ENCODE measurements at regions not wholly inside any gene's neighbourhood (a gene's known extent, or its start where the extent isn't known, plus 50 kb on each side); places are given as distances from the start of the nearest gene placed in this dataset.

GRCh38 chr3:83500422-83500821, 1458.4 kb upstream of the CADM2 start:
- no peak for FAIRE-seq
- no peak for TF ChIP-seq PAX5 (IDR thresholded peaks at IDR 0.05; ENCODE audit: insufficient read depth, low read length, severe bottlenecking)
- TF ChIP-seq TAF1 (IDR thresholded peaks at IDR 0.05; ENCODE audit: low read depth, low read length), result no peak
- no peak for TF ChIP-seq POLR2AphosphoS5 (IDR thresholded peaks at IDR 0.05; ENCODE audit: low read depth, low read length)
- no peak for TF ChIP-seq POLR2A (IDR thresholded peaks at IDR 0.05; ENCODE audit: low read depth, low read length)
- TF ChIP-seq POU2F2 (IDR thresholded peaks at IDR 0.05; ENCODE audit: low read depth, low read length), result no peak
- TF ChIP-seq SPI1 (IDR thresholded peaks at IDR 0.05; ENCODE audit: low read depth, low read length), result no peak
- DNase-seq (ENCODE audit: insufficient read length, low spot score), result no peak

- TF ChIP-seq POLR2AphosphoS5 (IDR thresholded peaks at IDR 0.05; ENCODE audit: low read depth, low read length) (no peak), POLR2A (IDR thresholded peaks at IDR 0.05; ENCODE audit: low read depth, low read length) (no peak), TAF1 (IDR thresholded peaks at IDR 0.05; ENCODE audit: low read depth, low read length) (no peak), PAX5 (IDR thresholded peaks at IDR 0.05; ENCODE audit: insufficient read depth, low read length, severe bottlenecking) (no peak), SPI1 (IDR thresholded peaks at IDR 0.05; ENCODE audit: low read depth, low read length) (no peak), POU2F2 (IDR thresholded peaks at IDR 0.05; ENCODE audit: low read depth, low read length) (no peak)
- FAIRE-seq, result no peak
- no peak for DNase-seq (ENCODE audit: insufficient read length, low spot score)
Measured at GRCh38 chr3:83500931-83501330, 1457.9 kb upstream of the CADM2 start.

- FAIRE-seq (no peak), DNase-seq (ENCODE audit: insufficient read length, low spot score) (no peak)
- TF ChIP-seq POLR2AphosphoS5 (IDR thresholded peaks at IDR 0.05; ENCODE audit: low read depth, low read length) (no peak), PAX5 (IDR thresholded peaks at IDR 0.05; ENCODE audit: insufficient read depth, low read length, severe bottlenecking) (no peak), TAF1 (IDR thresholded peaks at IDR 0.05; ENCODE audit: low read depth, low read length) (no peak), POLR2A (IDR thresholded peaks at IDR 0.05; ENCODE audit: low read depth, low read length) (no peak), SPI1 (IDR thresholded peaks at IDR 0.05; ENCODE audit: low read depth, low read length) (no peak), POU2F2 (IDR thresholded peaks at IDR 0.05; ENCODE audit: low read depth, low read length) (no peak)
Measured at GRCh38 chr3:83513051-83513450, 1445.7 kb upstream of the CADM2 start.

- no peak for DNase-seq (ENCODE audit: insufficient read length, low spot score)
- no peak for FAIRE-seq
- TF ChIP-seq POLR2AphosphoS5 (IDR thresholded peaks at IDR 0.05; ENCODE audit: low read depth, low read length) (no peak), TAF1 (IDR thresholded peaks at IDR 0.05; ENCODE audit: low read depth, low read length) (no peak), POU2F2 (IDR thresholded peaks at IDR 0.05; ENCODE audit: low read depth, low read length) (no peak), POLR2A (IDR thresholded peaks at IDR 0.05; ENCODE audit: low read depth, low read length) (no peak), PAX5 (IDR thresholded peaks at IDR 0.05; ENCODE audit: insufficient read depth, low read length, severe bottlenecking) (no peak), SPI1 (IDR thresholded peaks at IDR 0.05; ENCODE audit: low read depth, low read length) (no peak)
Measured at GRCh38 chr3:83513677-83514076, 1445.1 kb upstream of the CADM2 start.

GRCh38 chr3:83514130-83514914, 1444.5 kb upstream of the CADM2 start:
- TF ChIP-seq POU2F2 (IDR thresholded peaks at IDR 0.05; ENCODE audit: low read depth, low read length) (no peak), POLR2A (IDR thresholded peaks at IDR 0.05; ENCODE audit: low read depth, low read length) (no peak), SPI1 (IDR thresholded peaks at IDR 0.05; ENCODE audit: low read depth, low read length) (no peak), TAF1 (IDR thresholded peaks at IDR 0.05; ENCODE audit: low read depth, low read length) (no peak), POLR2AphosphoS5 (IDR thresholded peaks at IDR 0.05; ENCODE audit: low read depth, low read length) (no peak)
- DNase-seq (ENCODE audit: insufficient read length, low spot score) (no peak), FAIRE-seq (no peak)

GRCh38 chr3:83515123-83515522, 1443.7 kb upstream of the CADM2 start:
- no peak for DNase-seq (ENCODE audit: insufficient read length, low spot score)
- TF ChIP-seq POLR2A (IDR thresholded peaks at IDR 0.05; ENCODE audit: low read depth, low read length) (no peak), SPI1 (IDR thresholded peaks at IDR 0.05; ENCODE audit: low read depth, low read length) (no peak), POLR2AphosphoS5 (IDR thresholded peaks at IDR 0.05; ENCODE audit: low read depth, low read length) (no peak), TAF1 (IDR thresholded peaks at IDR 0.05; ENCODE audit: low read depth, low read length) (no peak), POU2F2 (IDR thresholded peaks at IDR 0.05; ENCODE audit: low read depth, low read length) (no peak), PAX5 (IDR thresholded peaks at IDR 0.05; ENCODE audit: insufficient read depth, low read length, severe bottlenecking) (no peak)
- no peak for FAIRE-seq

DNA sequence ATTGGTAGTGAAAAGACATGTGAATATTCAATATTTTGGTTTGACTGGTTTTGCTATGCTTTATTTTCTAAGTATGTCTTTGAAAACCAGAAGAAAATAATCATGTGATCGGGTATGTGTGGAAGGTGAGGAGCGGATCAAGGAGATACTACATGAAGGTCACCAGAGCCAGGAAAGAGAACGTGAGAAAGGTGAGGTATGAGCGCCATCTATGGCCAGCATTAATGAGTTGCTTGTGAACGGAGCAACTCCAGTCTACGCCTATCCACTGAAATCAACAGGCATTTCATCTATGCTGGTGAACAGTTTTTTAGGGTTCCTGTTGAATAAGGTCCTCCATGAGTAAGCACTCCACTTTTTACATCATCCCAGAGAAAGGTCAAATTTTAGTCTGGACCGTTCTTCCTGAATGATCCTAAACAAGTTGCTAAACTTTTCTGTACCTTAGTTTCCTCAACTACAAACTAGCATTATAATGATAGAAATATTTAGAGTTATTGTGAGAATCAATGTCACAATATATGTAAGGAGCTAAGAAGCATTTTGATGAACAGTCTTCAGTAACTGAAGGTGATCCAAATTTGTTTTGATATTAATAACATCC, 1435.2 kb upstream of the CADM2 start:
- DNase-seq (ENCODE audit: insufficient read length, low spot score) (no peak), FAIRE-seq (peak; percentile 93)
- TF ChIP-seq POLR2A (IDR thresholded peaks at IDR 0.05; ENCODE audit: low read depth, low read length), result no peak
- TF ChIP-seq SPI1 (IDR thresholded peaks at IDR 0.05; ENCODE audit: low read depth, low read length), result no peak

DNA sequence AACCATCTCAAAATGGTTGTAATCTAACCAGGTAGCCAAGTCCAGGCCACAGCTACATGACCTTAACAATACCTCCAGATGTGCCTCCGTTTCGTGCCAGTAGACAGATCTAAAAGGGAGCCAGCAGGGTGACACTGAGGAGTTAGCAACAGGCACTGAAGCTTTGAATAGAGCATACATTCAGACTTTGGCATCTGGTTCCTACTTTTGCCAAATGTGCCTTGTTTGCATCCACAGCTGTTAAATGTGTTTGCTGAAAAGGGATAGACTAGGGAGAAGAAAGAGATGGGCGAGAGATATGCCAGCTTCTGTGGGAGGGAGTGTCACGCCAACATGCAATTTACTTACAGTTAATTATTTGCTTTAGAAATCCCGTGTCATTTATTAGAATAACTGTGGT, 1433.9 kb upstream of the CADM2 start:
- no peak for FAIRE-seq
- TF ChIP-seq POU2F2 (IDR thresholded peaks at IDR 0.05; ENCODE audit: low read depth, low read length), result no peak
- TF ChIP-seq SPI1 (IDR thresholded peaks at IDR 0.05; ENCODE audit: low read depth, low read length), result no peak
- DNase-seq (ENCODE audit: insufficient read length, low spot score), result no peak

DNA sequence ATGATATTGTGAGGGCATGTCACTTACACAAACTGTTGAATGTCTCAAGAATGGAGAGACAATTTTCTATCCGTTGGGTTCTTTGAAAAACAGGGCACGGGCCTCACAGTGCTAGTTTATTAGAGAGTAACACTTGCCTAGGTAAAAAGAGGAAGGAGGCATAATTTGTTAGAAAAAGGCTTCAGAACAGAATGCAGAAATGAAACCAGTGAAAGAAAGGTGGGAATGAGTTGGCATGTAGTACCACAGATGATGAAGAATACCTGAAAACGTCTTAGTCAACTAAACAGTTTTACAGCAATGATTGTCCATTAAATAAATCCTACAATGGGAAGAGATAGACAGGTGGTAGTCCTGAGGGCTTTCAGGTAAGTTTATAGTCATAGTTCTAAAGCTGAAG, 1399.7 kb upstream of the CADM2 start:
- TF ChIP-seq SPI1 (IDR thresholded peaks at IDR 0.05; ENCODE audit: low read depth, low read length) (peak; percentile 79), POLR2AphosphoS5 (IDR thresholded peaks at IDR 0.05; ENCODE audit: low read depth, low read length) (no peak)
- DNase-seq (ENCODE audit: insufficient read length, low spot score), result no peak
- FAIRE-seq, result no peak

DNA sequence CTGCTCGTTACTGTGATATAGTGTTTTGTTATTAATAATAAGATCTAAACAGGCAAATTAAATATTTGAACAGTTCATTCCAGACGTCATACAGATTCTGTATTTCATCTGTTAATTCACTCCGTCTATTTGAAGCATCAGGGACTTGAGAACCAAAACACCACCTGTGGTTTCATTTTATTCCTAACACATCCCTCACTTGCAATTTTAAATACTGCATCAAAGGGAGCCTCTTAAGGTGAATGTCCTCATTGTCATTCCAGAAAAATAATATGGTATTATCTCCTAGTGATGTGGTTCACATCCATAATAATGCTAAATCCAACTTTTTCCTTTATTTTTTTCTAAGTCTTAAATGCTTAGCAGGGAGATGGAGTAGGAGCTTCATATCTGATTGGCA, 1390.9 kb upstream of the CADM2 start:
- FAIRE-seq, result no peak
- no peak for TF ChIP-seq POU2F2 (IDR thresholded peaks at IDR 0.05; ENCODE audit: low read depth, low read length)
- no peak for TF ChIP-seq TAF1 (IDR thresholded peaks at IDR 0.05; ENCODE audit: low read depth, low read length)
- TF ChIP-seq POLR2AphosphoS5 (IDR thresholded peaks at IDR 0.05; ENCODE audit: low read depth, low read length), result no peak
- TF ChIP-seq POLR2A (IDR thresholded peaks at IDR 0.05; ENCODE audit: low read depth, low read length), result no peak
- no peak for TF ChIP-seq PAX5 (IDR thresholded peaks at IDR 0.05; ENCODE audit: insufficient read depth, low read length, severe bottlenecking)
- no peak for TF ChIP-seq SPI1 (IDR thresholded peaks at IDR 0.05; ENCODE audit: low read depth, low read length)
- no peak for DNase-seq (ENCODE audit: insufficient read length, low spot score)

Measured in GM12891 (cell line).